ENCODE measurements at regions not wholly inside any gene's neighbourhood (a gene's known extent, or its start where the extent isn't known, plus 50 kb on each side); places are given as distances from the start of the nearest gene placed in this dataset.

DNA sequence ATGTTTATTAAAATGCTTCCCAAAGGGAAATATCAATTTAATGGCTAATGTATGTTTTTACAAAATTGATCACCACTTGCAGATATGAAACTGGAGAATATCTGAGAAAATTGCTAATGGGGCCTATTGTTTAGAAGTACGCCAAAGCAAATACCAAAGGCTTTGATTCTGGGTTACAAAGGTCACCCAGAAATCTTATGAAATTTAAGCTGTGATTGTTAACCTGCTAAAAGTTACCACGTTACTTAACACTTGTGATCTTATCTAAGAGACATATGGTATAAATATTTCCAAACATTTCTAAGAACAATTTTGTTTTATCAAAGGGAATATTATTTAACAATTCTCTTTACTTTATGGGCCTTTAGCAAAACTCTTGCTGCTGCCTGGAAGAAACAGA lies 383.3 kb downstream of the TFAP2A start:
- TF ChIP-seq CTCF (IDR thresholded peaks at IDR 0.05) (no peak), POLR2A (IDR thresholded peaks at IDR 0.05) (no peak)
- WGBS, 2 donors: 94% methylated on average over 2 of the region's 2 CpGs
- Histone ChIP-seq H3K4me3 (replicated peaks in 1 of 3) (no peak overlapping the region), H3K27ac (no peak overlapping the region), H3K9me3 (no peaks in the 10 kb centered on the region), H3K4me1 (peaks cover 4 to 10% of the 10 kb centered on the region in 2 donors), H3K36me3 (no peaks in the 10 kb centered on the region), H3K27me3 (no peaks in the 10 kb centered on the region)
- no peak for DNase-seq
- intact Hi-C loops (cut with DNase I): loop anchor here (10.0 kb wide), 1 partner anchor 393 kb away; no protein-coding TSS in a partner anchor

GRCh38 chr6:10030942-10031537 lies 383.8 kb downstream of the TFAP2A start:
- 78 to 80% methylated on average over 8 of the region's 8 CpGs for WGBS, 2 donors
- TF ChIP-seq POLR2A (IDR thresholded peaks at IDR 0.05) (no peak), CTCF (IDR thresholded peaks at IDR 0.05) (peak in 5 of 6 experiments; percentile 33 to 49 (median 37))

DNA sequence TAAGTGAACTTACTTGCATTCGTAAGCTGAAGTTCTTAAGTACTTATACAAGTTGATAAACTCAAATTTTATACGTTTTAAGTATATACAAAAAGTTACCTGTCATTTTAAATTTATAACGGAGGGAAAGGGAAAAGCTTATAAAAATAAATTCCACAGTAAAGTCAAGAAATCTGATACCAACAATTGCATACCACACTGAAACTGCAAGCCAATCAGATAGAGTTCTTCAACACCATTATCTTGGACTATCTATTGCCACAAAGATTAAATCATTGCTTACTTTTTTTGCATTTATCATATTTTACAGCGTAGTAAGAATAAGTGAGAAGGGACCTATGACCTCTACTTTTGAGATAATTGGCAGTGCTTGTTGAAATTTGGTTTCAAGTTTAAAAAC lies 386.7 kb downstream of the TFAP2A start:
- no peak for DNase-seq
- no peak overlapping the region for H3K4me3 ChIP-seq (replicated peaks in 1 of 3)
- H3K27ac ChIP-seq: no peak overlapping the region
- no peaks in the 10 kb centered on the region for H3K36me3 ChIP-seq
- intact Hi-C loops (cut with DNase I): no loop called here
- TF ChIP-seq POLR2A (IDR thresholded peaks at IDR 0.05) (no peak), CTCF (IDR thresholded peaks at IDR 0.05) (no peak)
- peaks cover 3% of the 10 kb centered on the region in 2 donors for H3K4me1 ChIP-seq
- 65 to 67% methylated on average over 4 of the region's 4 CpGs for WGBS, 2 donors
- H3K9me3 ChIP-seq: no peaks in the 10 kb centered on the region
- H3K27me3 ChIP-seq: no peaks in the 10 kb centered on the region

More at GRCh38 chr6:10030942-10031537, 383.8 kb downstream of the TFAP2A start:
- Histone ChIP-seq H3K36me3 (no peaks in the 10 kb centered on the region), H3K9me3 (no peaks in the 10 kb centered on the region), H3K4me1 (peaks cover 4 to 10% of the 10 kb centered on the region in 2 donors), H3K4me3 (replicated peaks in 1 of 3) (no peak overlapping the region), H3K27me3 (no peaks in the 10 kb centered on the region), H3K27ac (no peak overlapping the region)
- DNase-seq: no peak
- intact Hi-C loops (cut with DNase I): loop anchor here (10.0 kb wide), 1 partner anchor 394 kb away; no protein-coding TSS in a partner anchor

- WGBS, 2 donors: 93 to 97% methylated on average over 3 of the region's 3 CpGs
- no peak for DNase-seq
- no peak overlapping the region for H3K27ac ChIP-seq
- no peaks in the 10 kb centered on the region for H3K27me3 ChIP-seq
- no peaks in the 10 kb centered on the region for H3K36me3 ChIP-seq
- H3K9me3 ChIP-seq: no peaks in the 10 kb centered on the region
- no peak for TF ChIP-seq CTCF (IDR thresholded peaks at IDR 0.05)
- no peak for TF ChIP-seq POLR2A (IDR thresholded peaks at IDR 0.05)
- intact Hi-C loops (cut with DNase I): no loop called here
- no peaks in the 10 kb centered on the region for H3K4me1 ChIP-seq
- no peak overlapping the region for H3K4me3 ChIP-seq (replicated peaks in 1 of 3)
These were observed 395.0 kb downstream of the TFAP2A start for GRCh38 chr6:10019851-10020250.

DNA sequence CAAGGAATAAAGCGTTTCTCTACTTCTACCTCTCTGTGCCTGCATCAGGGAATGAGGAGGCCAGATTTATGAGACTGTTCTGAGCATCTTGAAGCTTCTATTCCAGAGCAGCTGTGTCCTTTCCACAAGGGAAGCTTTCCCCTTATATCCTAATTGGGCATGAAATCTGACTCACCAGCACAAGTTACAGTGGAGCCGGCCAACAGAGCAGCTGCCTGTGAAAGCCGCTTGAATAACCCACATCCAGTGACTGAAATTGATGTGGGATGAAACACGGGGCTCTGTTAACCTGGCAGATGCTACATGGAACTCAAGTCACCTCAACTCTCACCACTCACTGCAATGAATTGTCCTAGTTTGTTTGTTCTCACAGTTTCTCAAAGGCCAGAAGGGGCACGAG lies 400.3 kb downstream of the TFAP2A start:
- Histone ChIP-seq H3K4me1 (no peaks in the 10 kb centered on the region), H3K27me3 (no peaks in the 10 kb centered on the region), H3K9me3 (no peaks in the 10 kb centered on the region), H3K36me3 (no peaks in the 10 kb centered on the region), H3K27ac (no peak overlapping the region), H3K4me3 (replicated peaks in 1 of 3) (no peak overlapping the region)
- intact Hi-C loops (cut with DNase I): no loop called here
- TF ChIP-seq CTCF (IDR thresholded peaks at IDR 0.05): no peak
- 68 to 80% methylated on average over 5 of the region's 5 CpGs for WGBS, 2 donors
- no peak for DNase-seq
